ENCODE measurements at regions not wholly inside any gene's neighbourhood (a gene's known extent, or its start where the extent isn't known, plus 50 kb on each side); places are given as distances from the start of the nearest gene placed in this dataset.

GRCh38 chr16:56097306-56097705 lies 94.0 kb upstream of the GNAO1 start:
- H3K4me1 Mint-ChIP-seq (ENCODE audit: low read depth), result no peaks in the 10 kb centered on the region
- POLR2A ChIA-PET, result no interaction called here
- no peak for TF ChIP-seq CTCF (IDR thresholded peaks at IDR 0.05)
- no peaks in the 10 kb centered on the region for H3K27me3 ChIP-seq (ENCODE audit: control insufficient read depth in 1 of 2, insufficient read depth in 2 of 2, low read length in 2 of 2)
- H3K27me3 Mint-ChIP-seq, result peaks cover 6% of the 10 kb centered on the region
- no peaks in the 10 kb centered on the region for H3K36me3 Mint-ChIP-seq (ENCODE audit: low read depth)
- H3K27ac Mint-ChIP-seq, result no peak overlapping the region
- CTCF ChIA-PET, result no interaction called here
- no peak overlapping the region for H3K4me3 Mint-ChIP-seq
- intact Hi-C loops (cut with DNase I, micrococcal nuclease), result no loop called here
- H3K4me3 ChIP-seq (ENCODE audit: low read length), result no peak overlapping the region
- no peak for DNase-seq
- H3K9me3 Mint-ChIP-seq, result no peaks in the 10 kb centered on the region
- H3K36me3 ChIP-seq (ENCODE audit: insufficient read depth, low read length), result no peaks in the 10 kb centered on the region
- H3K27ac ChIP-seq (ENCODE audit: low read depth in 1 of 2, low read length in 2 of 2), result no peak overlapping the region
- no peaks in the 10 kb centered on the region for H3K9me3 ChIP-seq (ENCODE audit: control insufficient read depth in 1 of 2, insufficient read depth in 1 of 2, low read length in 2 of 2)
- no peak for ATAC-seq (ENCODE audit: poor library complexity)
- no peaks in the 10 kb centered on the region for H3K4me1 ChIP-seq (ENCODE audit: insufficient read depth, low read length)

DNA sequence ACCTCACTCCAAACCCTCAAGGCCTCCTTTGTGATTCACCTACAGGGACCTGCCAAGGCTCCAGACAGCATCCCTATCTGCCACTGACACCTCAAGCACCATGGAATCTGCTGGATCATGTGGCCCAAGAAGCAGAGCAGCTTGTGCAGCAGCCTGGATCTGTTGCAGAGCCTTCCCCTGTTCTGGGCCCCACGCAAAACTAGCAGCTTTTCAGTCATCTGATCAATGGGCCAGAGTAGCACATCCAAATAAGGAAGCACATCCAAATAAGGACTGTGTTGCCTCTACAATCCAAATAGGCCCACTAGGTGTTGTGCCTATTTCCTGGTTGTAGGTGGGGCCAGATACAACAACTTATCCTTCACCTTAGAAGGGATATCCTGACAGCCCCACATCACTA lies 97.1 kb upstream of the GNAO1 start:
- H3K9me3 Mint-ChIP-seq, result no peaks in the 10 kb centered on the region
- ATAC-seq (ENCODE audit: poor library complexity), result no peak
- Histone ChIP-seq H3K4me3 (ENCODE audit: low read length) (no peak overlapping the region), H3K36me3 (ENCODE audit: insufficient read depth, low read length) (no peaks in the 10 kb centered on the region), H3K27me3 (ENCODE audit: control insufficient read depth in 1 of 2, insufficient read depth in 2 of 2, low read length in 2 of 2) (no peaks in the 10 kb centered on the region), H3K9me3 (ENCODE audit: control insufficient read depth in 1 of 2, insufficient read depth in 1 of 2, low read length in 2 of 2) (no peaks in the 10 kb centered on the region), H3K27ac (ENCODE audit: low read depth in 1 of 2, low read length in 2 of 2) (no peak overlapping the region), H3K4me1 (ENCODE audit: insufficient read depth, low read length) (no peaks in the 10 kb centered on the region)
- no peak for DNase-seq
- H3K36me3 Mint-ChIP-seq (ENCODE audit: low read depth), result no peaks in the 10 kb centered on the region
- no peak overlapping the region for H3K4me3 Mint-ChIP-seq
- no peaks in the 10 kb centered on the region for H3K4me1 Mint-ChIP-seq (ENCODE audit: low read depth)
- ChIA-PET POLR2A (no interaction called here), CTCF (no interaction called here)
- H3K27ac Mint-ChIP-seq, result no peak overlapping the region
- intact Hi-C loops (cut with DNase I, micrococcal nuclease), result no loop called here
- H3K27me3 Mint-ChIP-seq, result no peaks in the 10 kb centered on the region
- TF ChIP-seq CTCF (IDR thresholded peaks at IDR 0.05), result no peak

DNA sequence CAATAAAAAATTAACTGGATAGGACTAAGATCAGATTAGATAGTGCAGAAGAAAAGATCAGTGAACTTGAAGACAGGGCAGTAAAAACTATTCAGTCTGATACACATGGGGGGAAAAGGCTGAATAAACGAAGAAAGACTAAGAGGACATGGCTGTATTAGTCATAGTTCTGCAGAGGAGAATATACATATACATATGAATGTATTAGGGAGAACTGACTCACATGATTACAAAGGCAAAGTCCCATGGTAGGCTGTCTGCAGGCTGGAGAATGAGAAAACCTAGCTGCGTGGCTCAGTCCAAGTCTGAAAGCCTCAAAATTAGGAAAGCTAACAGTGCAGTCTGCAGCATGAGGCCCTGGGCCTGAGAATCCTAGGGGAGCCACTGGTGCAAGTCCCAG lies 98.2 kb upstream of the GNAO1 start:
- POLR2A ChIA-PET, result no interaction called here

More for the DNA sequence above, 98.2 kb upstream of the GNAO1 start:
- Histone ChIP-seq H3K36me3 (ENCODE audit: insufficient read depth, low read length) (no peaks in the 10 kb centered on the region), H3K27ac (ENCODE audit: low read depth in 1 of 2, low read length in 2 of 2) (no peak overlapping the region), H3K4me1 (ENCODE audit: insufficient read depth, low read length) (no peaks in the 10 kb centered on the region), H3K27me3 (ENCODE audit: control insufficient read depth in 1 of 2, insufficient read depth in 2 of 2, low read length in 2 of 2) (no peaks in the 10 kb centered on the region), H3K9me3 (ENCODE audit: control insufficient read depth in 1 of 2, insufficient read depth in 1 of 2, low read length in 2 of 2) (no peaks in the 10 kb centered on the region), H3K4me3 (ENCODE audit: low read length) (no peak overlapping the region)
- H3K27ac Mint-ChIP-seq, result no peak overlapping the region
- no peak for TF ChIP-seq CTCF (IDR thresholded peaks at IDR 0.05)
- H3K9me3 Mint-ChIP-seq, result no peaks in the 10 kb centered on the region
- no peaks in the 10 kb centered on the region for H3K27me3 Mint-ChIP-seq
- H3K4me1 Mint-ChIP-seq (ENCODE audit: low read depth), result no peaks in the 10 kb centered on the region
- intact Hi-C loops (cut with DNase I, micrococcal nuclease), result no loop called here
- ATAC-seq (ENCODE audit: poor library complexity) (no peak), DNase-seq (no peak)
- H3K36me3 Mint-ChIP-seq (ENCODE audit: low read depth), result no peaks in the 10 kb centered on the region
- CTCF ChIA-PET, result no interaction called here
- H3K4me3 Mint-ChIP-seq, result no peak overlapping the region

Measured in CD4-positive, alpha-beta T cell (primary cell).